Calu3 (cell line): ENCODE measurements at regions not wholly inside any gene's neighbourhood (a gene's known extent, or its start where the extent isn't known, plus 50 kb on each side); places are given as distances from the start of the nearest gene placed in this dataset.

Experiments used
- BruUV-seq: library from RNA; stranded (reverse); fragments of 400-500 nt; replicated peaks from 2 replicates; lab custom pipeline; 2021; lab: Mats Ljungman, UMichigan
- CTCF ChIA-PET: fragments of 300-600 bp; sonication (Branson Sonifier 250); formaldehyde crosslinking; loops from one replicate; lab custom pipeline; 2022; ENCODE audit warnings: antibody characterized with exemption; lab: Charles Lee
- DNase-seq: peaks from one replicate; pipeline ENCODE4 v3.0.0; 2022
- H3K27ac Mint-ChIP-seq: one replicate; pipeline ENCODE4 v1.8.0; 2022; ENCODE audit warnings: mixed read lengths; ENCODE audit not compliant: unreplicated experiment
- H3K27me3 Mint-ChIP-seq: one replicate; pipeline ENCODE4 v1.8.0; 2022; ENCODE audit warnings: mixed read lengths; ENCODE audit not compliant: unreplicated experiment
- H3K36me3 Mint-ChIP-seq: one replicate; pipeline ENCODE4 v1.8.0; 2022; ENCODE audit warnings: mild to moderate bottlenecking, moderate library complexity, mixed read lengths; ENCODE audit not compliant: insufficient read depth, unreplicated experiment
- H3K4me1 Mint-ChIP-seq: one replicate; pipeline ENCODE4 v1.8.0; 2022; ENCODE audit warnings: mild to moderate bottlenecking, low read depth, mixed read lengths; ENCODE audit not compliant: unreplicated experiment
- H3K4me3 Mint-ChIP-seq: one replicate; pipeline ENCODE4 v1.8.0; 2022; ENCODE audit warnings: mild to moderate bottlenecking, low read depth, moderate library complexity, mixed read lengths; ENCODE audit not compliant: unreplicated experiment
- H3K9me3 Mint-ChIP-seq: one replicate; pipeline ENCODE4 v1.8.0; 2022; ENCODE audit warnings: low read depth, mixed read lengths; ENCODE audit not compliant: unreplicated experiment
- CTCF ChIP-seq: fragments of 200-600 bp; IDR thresholded peaks from one replicate; pipeline ENCODE4 v1.8.0; 2022; ENCODE audit warnings: antibody characterized with exemption; ENCODE audit not compliant: unreplicated experiment
- intact Hi-C: fragments of 100-400 bp; cut with micrococcal nuclease; formaldehyde crosslinking; loops from one replicate; pipeline ENCODE4 v1.10.0; 2022; ENCODE audit not compliant: unreplicated experiment

GRCh38 chr11:13857828-13858227 is 104.7 kb upstream of the SPON1 start:
- no peaks in the 10 kb centered on the region for H3K36me3 Mint-ChIP-seq
- intact Hi-C loops = no loop called here
- peaks cover 43% of the 10 kb centered on the region for H3K27me3 Mint-ChIP-seq
- TF ChIP-seq CTCF = no peak
- CTCF ChIA-PET = no interaction called here
- H3K27ac Mint-ChIP-seq = no peak overlapping the region
- no peak overlapping the region for H3K4me3 Mint-ChIP-seq
- H3K4me1 Mint-ChIP-seq = no peaks in the 10 kb centered on the region
- no TSS peak for BruUV-seq
- no peak for DNase-seq
- H3K9me3 Mint-ChIP-seq = no peaks in the 10 kb centered on the region

DNA sequence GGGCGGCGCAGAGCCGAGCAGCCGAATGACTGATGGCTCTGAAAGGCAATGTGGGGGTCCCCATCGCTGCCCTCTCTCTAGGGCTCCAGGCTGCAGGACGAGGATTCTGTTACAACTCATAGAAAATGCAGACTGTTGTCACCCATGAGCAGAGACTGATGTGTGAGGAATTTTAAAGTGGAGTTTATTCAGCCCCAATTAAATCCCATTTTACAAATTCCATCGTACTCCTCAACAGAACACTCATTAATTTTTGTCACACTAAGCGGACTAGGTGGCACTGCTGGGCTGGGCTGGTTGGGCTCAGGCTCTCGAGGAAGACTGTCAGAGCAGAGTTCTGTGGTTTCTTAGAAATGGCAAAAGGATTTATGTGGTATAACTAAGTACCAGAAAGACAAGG is 102.6 kb upstream of the SPON1 start:
- DNase-seq = no peak
- H3K4me3 Mint-ChIP-seq = no peak overlapping the region
- no TSS peak for BruUV-seq
- H3K4me1 Mint-ChIP-seq = no peaks in the 10 kb centered on the region
- H3K36me3 Mint-ChIP-seq = no peaks in the 10 kb centered on the region
- no peak overlapping the region for H3K27ac Mint-ChIP-seq
- TF ChIP-seq CTCF = no peak
- CTCF ChIA-PET = no interaction called here
- intact Hi-C loops = no loop called here
- peaks cover 25% of the 10 kb centered on the region for H3K27me3 Mint-ChIP-seq
- no peaks in the 10 kb centered on the region for H3K9me3 Mint-ChIP-seq

- no peak for DNase-seq
- Mint-ChIP-seq H3K4me1 (no peaks in the 10 kb centered on the region), H3K4me3 (no peak overlapping the region), H3K27ac (no peak overlapping the region), H3K9me3 (no peaks in the 10 kb centered on the region), H3K36me3 (no peaks in the 10 kb centered on the region), H3K27me3 (peaks cover 9% of the 10 kb centered on the region)
- CTCF ChIA-PET = no interaction called here
- no peak for TF ChIP-seq CTCF
- BruUV-seq = no TSS peak
- intact Hi-C loops = no loop called here
Measured at GRCh38 chr11:13861411-13861810, 101.1 kb upstream of the SPON1 start.

GRCh38 chr11:13862845-13863392 is 99.6 kb upstream of the SPON1 start:
- DNase-seq = no peak
- H3K4me3 Mint-ChIP-seq = no peak overlapping the region
- no peaks in the 10 kb centered on the region for H3K27me3 Mint-ChIP-seq
- no peaks in the 10 kb centered on the region for H3K36me3 Mint-ChIP-seq
- H3K4me1 Mint-ChIP-seq = no peaks in the 10 kb centered on the region
- no TSS peak for BruUV-seq
- no peak overlapping the region for H3K27ac Mint-ChIP-seq
- H3K9me3 Mint-ChIP-seq = no peaks in the 10 kb centered on the region
- CTCF ChIA-PET = no interaction called here
- intact Hi-C loops = no loop called here
- TF ChIP-seq CTCF = no peak
